Fibroblast of lung (primary cell): ENCODE measurements at regions not wholly inside any gene's neighbourhood (a gene's known extent, or its start where the extent isn't known, plus 50 kb on each side); places are given as distances from the start of the nearest gene placed in this dataset.

Source experiments
- CTCF ChIP-seq, 2 donors: IDR thresholded peaks in 1 of 2; conservative IDR thresholded peaks in 1 of 2; 1 replicate in 1 of 2; 2 replicates in 1 of 2; pipeline ENCODE4 v1.5.1; 2011 to 2012; ENCODE audit warnings: low read length in 2 of 2, control low read depth in 1 of 2, inconsistent platforms in 1 of 2, low read depth in 1 of 2, mild to moderate bottlenecking in 1 of 2
- EZH2 ChIP-seq: IDR thresholded peaks from 2 replicates; pipeline ENCODE4 v1.5.1; 2012; ENCODE audit warnings: low read length, control low read depth, mild to moderate bottlenecking; ENCODE audit errors: missing control alignments

- no peak for TF ChIP-seq CTCF (conservative IDR thresholded peaks at IDR 0.05 in 1 of 2, IDR thresholded peaks at IDR 0.05 in 1 of 2; ENCODE audit: low read depth in 1 of 2, low read length in 2 of 2)
- no peak for TF ChIP-seq EZH2
These were observed 546.9 kb downstream of the BCOR start for GRCh38 chrX:39550795-39551361.
